ENCODE measurements at regions not wholly inside any gene's neighbourhood (a gene's known extent, or its start where the extent isn't known, plus 50 kb on each side); places are given as distances from the start of the nearest gene placed in this dataset.

DNA sequence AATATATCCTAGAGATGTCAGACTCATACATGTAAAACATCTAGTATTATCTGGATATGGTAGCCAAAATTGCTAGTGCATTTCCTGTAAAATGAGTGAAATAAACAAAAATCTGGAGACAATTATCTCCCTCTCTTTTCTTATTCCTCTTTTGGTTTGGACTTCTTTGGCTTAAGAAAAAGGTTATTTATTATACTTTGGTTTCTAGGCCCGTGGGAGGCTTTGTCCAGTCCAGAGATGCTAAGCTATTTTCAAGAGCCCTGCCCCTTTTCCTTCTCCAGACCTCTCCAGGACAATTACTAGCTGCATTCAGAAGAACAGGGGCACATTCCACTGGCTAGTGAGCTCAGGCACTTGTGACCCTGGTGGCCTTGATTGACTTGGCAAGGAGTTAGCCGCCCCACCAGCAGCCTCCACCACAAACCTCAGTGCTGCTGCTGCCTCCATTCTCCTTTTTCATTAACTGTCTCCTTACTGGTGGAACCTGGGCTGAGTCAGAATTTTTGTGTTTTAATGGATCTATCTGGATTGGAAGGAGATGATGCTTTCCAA lies 747.3 kb upstream of the TENM4 start:
- Histone ChIP-seq H3K4me1 (ENCODE audit: control insufficient read depth in 2 of 3, insufficient read depth in 2 of 3, low read depth in 1 of 3, low read length in 3 of 3) (no peaks in the 10 kb centered on the region), H3K36me3 (ENCODE audit: control insufficient read depth in 2 of 3, insufficient read depth in 3 of 3, low read length in 3 of 3) (no peaks in the 10 kb centered on the region), H3K27me3 (ENCODE audit: control insufficient read depth, insufficient read depth, low read length) (no peaks in the 10 kb centered on the region), H3K4me3 (ENCODE audit: low read length in 3 of 3) (no peak overlapping the region), H3K9me3 (ENCODE audit: control insufficient read depth in 2 of 3, insufficient read depth in 1 of 3, low read length in 3 of 3) (no peaks in the 10 kb centered on the region), H3K27ac (ENCODE audit: low read depth in 2 of 2, low read length in 2 of 2) (no peak overlapping the region), H3K9ac (ENCODE audit: low read length in 3 of 3) (no peak overlapping the region)
- TF ChIP-seq, protein P1, sequence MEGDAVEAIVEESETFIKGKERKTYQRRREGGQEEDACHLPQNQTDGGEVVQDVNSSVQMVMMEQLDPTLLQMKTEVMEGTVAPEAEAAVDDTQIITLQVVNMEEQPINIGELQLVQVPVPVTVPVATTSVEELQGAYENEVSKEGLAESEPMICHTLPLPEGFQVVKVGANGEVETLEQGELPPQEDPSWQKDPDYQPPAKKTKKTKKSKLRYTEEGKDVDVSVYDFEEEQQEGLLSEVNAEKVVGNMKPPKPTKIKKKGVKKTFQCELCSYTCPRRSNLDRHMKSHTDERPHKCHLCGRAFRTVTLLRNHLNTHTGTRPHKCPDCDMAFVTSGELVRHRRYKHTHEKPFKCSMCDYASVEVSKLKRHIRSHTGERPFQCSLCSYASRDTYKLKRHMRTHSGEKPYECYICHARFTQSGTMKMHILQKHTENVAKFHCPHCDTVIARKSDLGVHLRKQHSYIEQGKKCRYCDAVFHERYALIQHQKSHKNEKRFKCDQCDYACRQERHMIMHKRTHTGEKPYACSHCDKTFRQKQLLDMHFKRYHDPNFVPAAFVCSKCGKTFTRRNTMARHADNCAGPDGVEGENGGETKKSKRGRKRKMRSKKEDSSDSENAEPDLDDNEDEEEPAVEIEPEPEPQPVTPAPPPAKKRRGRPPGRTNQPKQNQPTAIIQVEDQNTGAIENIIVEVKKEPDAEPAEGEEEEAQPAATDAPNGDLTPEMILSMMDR (IDR thresholded peaks at IDR 0.05; ENCODE audit: borderline replicate concordance, extremely low read depth, insufficient read depth) = no peak
- no peak for FAIRE-seq
- DNase-seq = no peak
- intact Hi-C loops (cut with DNase I) = no loop called here

DNA sequence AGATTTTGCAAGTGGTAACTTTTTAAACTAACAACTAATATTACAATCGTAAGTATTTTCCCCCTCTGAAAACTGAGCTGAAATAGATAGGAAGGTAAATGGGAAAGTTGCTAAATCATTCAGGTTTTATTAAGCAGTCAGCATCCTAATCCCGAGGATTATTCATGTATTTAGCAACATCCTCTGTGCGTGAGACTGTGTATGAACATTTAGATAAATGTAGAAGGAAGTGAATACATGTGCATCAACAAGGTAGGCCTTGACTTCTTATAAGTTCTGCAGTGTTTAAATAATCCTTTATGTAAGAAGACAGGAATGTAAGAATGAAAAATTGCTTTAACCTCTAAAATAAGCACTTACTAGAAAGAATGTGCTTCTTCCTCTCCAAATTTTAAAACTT lies 745.9 kb upstream of the TENM4 start:
- DNase-seq = no peak
- H3K4me1 ChIP-seq (ENCODE audit: control insufficient read depth in 2 of 3, insufficient read depth in 2 of 3, low read depth in 1 of 3, low read length in 3 of 3) = no peaks in the 10 kb centered on the region
- no peak overlapping the region for H3K4me3 ChIP-seq (ENCODE audit: low read length in 3 of 3)
- H3K36me3 ChIP-seq (ENCODE audit: control insufficient read depth in 2 of 3, insufficient read depth in 3 of 3, low read length in 3 of 3) = no peaks in the 10 kb centered on the region
- no peaks in the 10 kb centered on the region for H3K9me3 ChIP-seq (ENCODE audit: control insufficient read depth in 2 of 3, insufficient read depth in 1 of 3, low read length in 3 of 3)
- no peak overlapping the region for H3K9ac ChIP-seq (ENCODE audit: low read length in 3 of 3)
- intact Hi-C loops (cut with DNase I) = no loop called here
- H3K27ac ChIP-seq (ENCODE audit: low read depth in 2 of 2, low read length in 2 of 2) = no peak overlapping the region
- no peak for FAIRE-seq
- TF ChIP-seq, protein P1 (IDR thresholded peaks at IDR 0.05; ENCODE audit: borderline replicate concordance, extremely low read depth, insufficient read depth) = no peak
- H3K27me3 ChIP-seq (ENCODE audit: control insufficient read depth, insufficient read depth, low read length) = no peaks in the 10 kb centered on the region

DNA sequence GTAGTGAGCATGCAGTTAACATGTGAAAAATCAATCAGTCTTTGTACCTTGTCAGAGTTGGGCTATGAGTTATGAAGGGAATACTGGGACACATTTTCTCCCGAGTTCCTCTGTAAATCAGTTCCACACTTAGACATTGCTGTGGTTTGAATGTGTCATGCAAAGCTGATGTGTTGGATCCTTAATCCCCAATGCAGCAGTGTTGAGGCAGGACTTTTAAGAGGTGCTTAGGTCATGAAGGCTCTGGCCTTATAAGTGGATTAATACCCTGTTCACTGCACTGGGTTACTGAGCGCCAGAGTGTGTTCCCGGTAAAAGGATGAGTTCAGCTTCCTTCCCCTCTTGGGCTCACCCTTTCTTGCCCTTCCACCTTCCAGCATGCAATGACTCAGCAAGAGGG lies 742.1 kb upstream of the TENM4 start:
- H3K4me1 ChIP-seq (ENCODE audit: control insufficient read depth in 2 of 3, insufficient read depth in 2 of 3, low read depth in 1 of 3, low read length in 3 of 3) = no peaks in the 10 kb centered on the region
- H3K9me3 ChIP-seq (ENCODE audit: control insufficient read depth in 2 of 3, insufficient read depth in 1 of 3, low read length in 3 of 3) = no peaks in the 10 kb centered on the region
- no peak overlapping the region for H3K9ac ChIP-seq (ENCODE audit: low read length in 3 of 3)
- FAIRE-seq = no peak
- no peaks in the 10 kb centered on the region for H3K36me3 ChIP-seq (ENCODE audit: control insufficient read depth in 2 of 3, insufficient read depth in 3 of 3, low read length in 3 of 3)
- H3K27me3 ChIP-seq (ENCODE audit: control insufficient read depth, insufficient read depth, low read length) = no peaks in the 10 kb centered on the region
- no peak for DNase-seq
- TF ChIP-seq, protein P1 (IDR thresholded peaks at IDR 0.05; ENCODE audit: borderline replicate concordance, extremely low read depth, insufficient read depth) = no peak
- H3K4me3 ChIP-seq (ENCODE audit: low read length in 3 of 3) = no peak overlapping the region
- intact Hi-C loops (cut with DNase I) = no loop called here
- H3K27ac ChIP-seq (ENCODE audit: low read depth in 2 of 2, low read length in 2 of 2) = no peak overlapping the region
